CD14-positive monocyte (primary cell): ENCODE measurements at regions not wholly inside any gene's neighbourhood (a gene's known extent, or its start where the extent isn't known, plus 50 kb on each side); places are given as distances from the start of the nearest gene placed in this dataset.

Source experiments
- DNase-seq, 3 donors: peaks; one replicate each; pipeline ENCODE4 v3.0.0-alpha.2; 2011 to 2022
- H2AFZ ChIP-seq: 2 replicates; pipeline ENCODE4 v1.6.0; 2012; ENCODE audit warnings: mild to moderate bottlenecking, low read depth, low read length, inconsistent platforms; ENCODE audit not compliant: insufficient read depth, poor library complexity, severe bottlenecking
- H3K27ac ChIP-seq, 2 donors: 1 replicate in 1 of 2; 2 replicates in 1 of 2; pipeline ENCODE4 v1.5.1; 2012 to 2013; ENCODE audit warnings: low read length in 2 of 2, control low read depth in 1 of 2, inconsistent platforms in 1 of 2, low read depth in 1 of 2, mild to moderate bottlenecking in 1 of 2
- H3K27me3 ChIP-seq, 2 donors: one replicate each; pipeline versions ENCODE4 v1.6.0 to v1.6.1; 2011 to 2013; ENCODE audit warnings: low read length in 2 of 2; ENCODE audit not compliant: control insufficient read depth in 2 of 2, insufficient read depth in 2 of 2
- H3K36me3 ChIP-seq, 2 donors: replicated peaks in 1 of 2; 1 replicate in 1 of 2; 2 replicates in 1 of 2; pipeline versions ENCODE4 v1.5.1 to v1.6.1; 2012 to 2013; ENCODE audit warnings: low read length in 2 of 2, control low read depth in 1 of 2, inconsistent platforms in 1 of 2, mild to moderate bottlenecking in 1 of 2; ENCODE audit not compliant: insufficient read depth in 2 of 2, control insufficient read depth in 1 of 2
- H3K4me1 ChIP-seq, 2 donors: 1 replicate in 1 of 2; 2 replicates in 1 of 2; pipeline versions ENCODE4 v1.5.1 to v1.6.1; 2012 to 2013; ENCODE audit warnings: low read length in 2 of 2, control low read depth in 1 of 2, inconsistent platforms in 1 of 2, mild to moderate bottlenecking in 1 of 2, moderate library complexity in 1 of 2; ENCODE audit not compliant: insufficient read depth in 2 of 2, control insufficient read depth in 1 of 2
- H3K4me2 ChIP-seq: replicated peaks from 2 replicates; pipeline ENCODE3; 2012; ENCODE audit warnings: low read length, moderate library complexity, mild to moderate bottlenecking; ENCODE audit not compliant: poor library complexity, severe bottlenecking; ENCODE audit errors: extremely low read depth
- H3K4me3 ChIP-seq, 3 experiments: fragments of 200-600 bp in 1 of 3; sonication (generic) in 1 of 3; replicated peaks in 1 of 3; 1 replicate in 2 of 3; 2 replicates in 1 of 3; pipeline ENCODE4 v1.5.1; 2011 to 2013; ENCODE audit warnings: low read length in 3 of 3, mild to moderate bottlenecking in 3 of 3, control low read depth in 2 of 3, low read depth in 2 of 3, inconsistent platforms in 1 of 3, moderate library complexity in 1 of 3
- H3K79me2 ChIP-seq: 2 replicates; pipeline ENCODE4 v1.6.0; 2012; ENCODE audit warnings: mild to moderate bottlenecking, control low read depth, inconsistent platforms, low read length, moderate library complexity; ENCODE audit not compliant: insufficient read depth
- H3K9ac ChIP-seq: 2 replicates; pipeline ENCODE4 v1.6.0; 2017; ENCODE audit warnings: low read length, mild to moderate bottlenecking; ENCODE audit not compliant: insufficient read depth, poor library complexity, severe bottlenecking
- H3K9me3 ChIP-seq, 2 donors: replicated peaks in 1 of 2; 1 replicate in 1 of 2; 2 replicates in 1 of 2; pipeline versions ENCODE4 v1.5.1 to v1.6.1; 2012 to 2013; ENCODE audit warnings: low read length in 2 of 2, control low read depth in 1 of 2; ENCODE audit not compliant: control insufficient read depth in 1 of 2, insufficient read depth in 1 of 2
- H4K20me1 ChIP-seq: 2 replicates; pipeline ENCODE4 v1.6.0; 2012; ENCODE audit warnings: mild to moderate bottlenecking, low read length, control low read depth, moderate library complexity; ENCODE audit not compliant: insufficient read depth
- H3K27ac Mint-ChIP-seq, 7 donors: one replicate each; pipeline ENCODE4 v1.8.0; 2020; ENCODE audit warnings: mild to moderate bottlenecking in 7 of 7, mixed read lengths in 7 of 7, moderate library complexity in 6 of 7, inconsistent platforms in 2 of 7
- H3K27me3 Mint-ChIP-seq, 3 donors: one replicate each; pipeline ENCODE4 v1.8.0; 2021 to 2022; ENCODE audit warnings: low read depth in 3 of 3, mild to moderate bottlenecking in 3 of 3, mixed read lengths in 3 of 3, moderate library complexity in 3 of 3, inconsistent platforms in 1 of 3
- H3K36me3 Mint-ChIP-seq, 2 donors: one replicate each; pipeline ENCODE4 v1.8.0; 2020; ENCODE audit warnings: mixed read lengths in 2 of 2, inconsistent platforms in 1 of 2, mild to moderate bottlenecking in 1 of 2
- H3K4me1 Mint-ChIP-seq: one replicate; pipeline ENCODE4 v1.8.0; 2020; ENCODE audit warnings: mild to moderate bottlenecking, mixed read lengths
- H3K4me3 Mint-ChIP-seq, 2 donors: one replicate each; pipeline ENCODE4 v1.8.0; 2020; ENCODE audit warnings: mild to moderate bottlenecking in 2 of 2, mixed read lengths in 2 of 2, moderate library complexity in 1 of 2
- H3K9me3 Mint-ChIP-seq, 7 donors: one replicate each; pipeline ENCODE4 v1.8.0; 2020 to 2022; ENCODE audit warnings: mixed read lengths in 7 of 7, mild to moderate bottlenecking in 6 of 7, moderate library complexity in 6 of 7, inconsistent platforms in 2 of 7
- WGBS: methylation state at CpG from one replicate; pipeline ENCODE4 v1.1.5; 2013; ENCODE audit warnings: missing lambda C conversion rate; ENCODE audit not compliant: insufficient coverage; 5-methylcytosine and 5-hydroxymethylcytosine counted together
- intact Hi-C, 2 donors: fragments of 100-400 bp; cut with micrococcal nuclease; formaldehyde crosslinking; loops; one replicate each; pipeline versions ENCODE4 v1.15.0 to v1.15.1; 2023
- TF ChIP-seq, protein P1 (sequence below): fragments of 200-600 bp; IDR thresholded peaks from one replicate; pipeline ENCODE4 v1.8.0; 2022; ENCODE audit warnings: antibody characterized with exemption, mild to moderate bottlenecking

DNA sequence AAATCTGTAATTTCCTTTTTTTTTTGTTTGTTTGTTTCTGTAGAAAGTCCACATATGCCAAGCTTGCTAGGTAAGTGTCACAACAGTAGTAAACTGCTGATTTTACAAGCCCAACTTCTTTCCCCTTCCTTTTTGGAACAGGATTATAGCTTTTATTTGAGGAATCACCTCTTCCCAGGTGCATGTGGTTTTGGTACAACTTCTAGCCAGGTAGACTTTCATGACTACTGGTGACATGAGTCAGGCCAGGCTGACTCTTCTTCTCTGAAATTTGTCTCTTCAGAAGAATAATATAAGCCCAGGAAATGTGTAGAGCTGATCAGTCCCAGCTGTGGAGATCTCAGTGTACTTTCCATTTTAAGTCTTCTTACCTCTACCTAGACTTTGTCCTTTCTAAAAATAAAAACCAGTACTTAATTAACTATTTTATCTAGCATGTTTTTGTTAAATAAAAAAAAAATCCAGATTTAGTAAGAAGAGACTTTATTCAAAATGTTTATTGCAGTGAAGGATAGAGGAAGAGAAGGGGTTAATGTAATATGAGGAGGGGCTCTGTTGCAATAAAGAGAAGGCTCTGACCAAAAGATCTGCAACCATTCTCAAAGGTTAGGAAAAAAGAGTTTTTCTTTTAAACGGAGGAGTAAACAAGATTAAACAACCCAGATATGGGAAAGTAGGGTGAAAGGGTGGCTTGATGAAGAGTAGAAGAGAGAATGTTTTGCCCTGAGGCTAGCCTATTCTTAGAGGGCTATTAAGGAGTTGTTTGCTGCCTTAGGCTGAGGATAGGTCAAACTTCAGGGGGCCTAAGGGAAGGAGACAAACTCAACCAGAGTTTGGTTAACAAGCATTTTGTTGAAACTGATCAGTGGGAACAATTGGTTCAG is 664.2 kb downstream of the SORCS1 start:
- Mint-ChIP-seq H3K9me3 (peaks cover 0 to 4% (median 0%) of the 10 kb centered on the region in 7 donors), H3K4me1 (no peaks in the 10 kb centered on the region), H3K4me3 (no peak overlapping the region), H3K27me3 (peaks cover 0 to 1% (median 0%) of the 10 kb centered on the region in 3 donors), H3K36me3 (no peaks in the 10 kb centered on the region), H3K27ac (no peak overlapping the region)
- Histone ChIP-seq H3K9ac (no peak overlapping the region), H3K4me3 (no peak overlapping the region), H3K27me3 (no peaks in the 10 kb centered on the region), H3K36me3 (no peaks in the 10 kb centered on the region), H3K27ac (no peak overlapping the region), H3K9me3 (peaks cover 0 to 7% of the 10 kb centered on the region in 2 donors), H3K79me2 (no peaks in the 10 kb centered on the region), H2AFZ (no peak overlapping the region), H3K4me2 (no peak overlapping the region), H3K4me1 (no peaks in the 10 kb centered on the region), H4K20me1 (no peaks in the 10 kb centered on the region)
- TF ChIP-seq, protein P1, sequence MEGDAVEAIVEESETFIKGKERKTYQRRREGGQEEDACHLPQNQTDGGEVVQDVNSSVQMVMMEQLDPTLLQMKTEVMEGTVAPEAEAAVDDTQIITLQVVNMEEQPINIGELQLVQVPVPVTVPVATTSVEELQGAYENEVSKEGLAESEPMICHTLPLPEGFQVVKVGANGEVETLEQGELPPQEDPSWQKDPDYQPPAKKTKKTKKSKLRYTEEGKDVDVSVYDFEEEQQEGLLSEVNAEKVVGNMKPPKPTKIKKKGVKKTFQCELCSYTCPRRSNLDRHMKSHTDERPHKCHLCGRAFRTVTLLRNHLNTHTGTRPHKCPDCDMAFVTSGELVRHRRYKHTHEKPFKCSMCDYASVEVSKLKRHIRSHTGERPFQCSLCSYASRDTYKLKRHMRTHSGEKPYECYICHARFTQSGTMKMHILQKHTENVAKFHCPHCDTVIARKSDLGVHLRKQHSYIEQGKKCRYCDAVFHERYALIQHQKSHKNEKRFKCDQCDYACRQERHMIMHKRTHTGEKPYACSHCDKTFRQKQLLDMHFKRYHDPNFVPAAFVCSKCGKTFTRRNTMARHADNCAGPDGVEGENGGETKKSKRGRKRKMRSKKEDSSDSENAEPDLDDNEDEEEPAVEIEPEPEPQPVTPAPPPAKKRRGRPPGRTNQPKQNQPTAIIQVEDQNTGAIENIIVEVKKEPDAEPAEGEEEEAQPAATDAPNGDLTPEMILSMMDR: no peak
- DNase-seq: no peak
- WGBS: 40% methylated on average over 1 of the region's 1 CpG
- intact Hi-C loops: no loop called here

DNA sequence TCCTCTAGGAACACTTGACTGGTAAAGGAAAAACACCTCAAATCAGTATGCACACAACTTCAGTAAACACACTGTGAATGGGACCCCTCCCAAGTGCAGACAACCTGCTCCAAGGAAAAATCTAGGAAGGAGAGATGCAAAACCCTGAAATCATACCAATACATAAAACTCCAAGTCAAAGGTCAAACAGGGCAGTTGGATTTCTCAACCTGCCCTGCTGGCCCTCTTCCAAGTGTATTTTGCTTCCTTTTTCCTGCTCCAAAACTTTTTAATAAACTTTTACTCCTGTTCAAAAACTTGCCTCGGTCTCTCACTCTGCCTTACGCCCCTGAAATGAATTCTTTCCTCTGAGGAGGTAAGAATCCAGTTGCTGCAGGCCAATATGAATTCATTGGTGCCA is 665.1 kb downstream of the SORCS1 start:
- no peaks in the 10 kb centered on the region for H3K36me3 Mint-ChIP-seq
- Histone ChIP-seq H3K27ac (no peak overlapping the region), H3K27me3 (no peaks in the 10 kb centered on the region), H3K4me2 (no peak overlapping the region), H3K4me3 (no peak overlapping the region), H3K4me1 (no peaks in the 10 kb centered on the region), H2AFZ (no peak overlapping the region), H3K36me3 (no peaks in the 10 kb centered on the region), H3K9me3 (no peaks in the 10 kb centered on the region), H4K20me1 (no peaks in the 10 kb centered on the region), H3K9ac (no peak overlapping the region), H3K79me2 (no peaks in the 10 kb centered on the region)
- H3K4me1 Mint-ChIP-seq: no peaks in the 10 kb centered on the region
- no peak for DNase-seq
- H3K4me3 Mint-ChIP-seq: no peak overlapping the region
- WGBS: no CpG with 5 or more reads among the region's 2 CpGs
- H3K27ac Mint-ChIP-seq: no peak overlapping the region
- peaks cover 0 to 4% (median 0%) of the 10 kb centered on the region in 7 donors for H3K9me3 Mint-ChIP-seq
- intact Hi-C loops: no loop called here
- peaks cover 0 to 1% (median 0%) of the 10 kb centered on the region in 3 donors for H3K27me3 Mint-ChIP-seq
- TF ChIP-seq, protein P1: no peak
